MCF 10A (cell line): ENCODE measurements at regions not wholly inside any gene's neighbourhood (a gene's known extent, or its start where the extent isn't known, plus 50 kb on each side); places are given as distances from the start of the nearest gene placed in this dataset.

Experiments
- BruUV-seq: library from RNA; stranded (reverse); fragments of 400-500 nt; replicated peaks from 2 replicates; lab custom pipeline; 2021; lab: Mats Ljungman, UMichigan
- CTCF ChIA-PET: fragments of 300-600 bp; sonication (Branson Sonifier 250); formaldehyde crosslinking; extraction: SDS; loops from one replicate; lab custom pipeline; 2021; ENCODE audit warnings: antibody characterized with exemption, inconsistent platforms; lab: Yijun Ruan, JAX
- POLR2A ChIA-PET: fragments of 300-600, 350-650 bp; sonication (Branson Sonifier 250); formaldehyde crosslinking; extraction: SDS; loops from one replicate; lab custom pipeline; 2020; ENCODE audit warnings: antibody characterized with exemption, inconsistent platforms; lab: Yijun Ruan, JAX
- DNase-seq: peaks from one replicate; pipeline ENCODE4 v3.0.0-alpha.2; 2018; ENCODE audit not compliant: unreplicated experiment
- H3K27ac Mint-ChIP-seq: one replicate; pipeline ENCODE4 v1.8.0; 2022; ENCODE audit warnings: mild to moderate bottlenecking, low read depth, mixed read lengths; ENCODE audit not compliant: unreplicated experiment
- H3K27me3 Mint-ChIP-seq: one replicate; pipeline ENCODE4 v1.8.0; 2022; ENCODE audit warnings: mixed read lengths; ENCODE audit not compliant: insufficient read depth, unreplicated experiment
- H3K36me3 Mint-ChIP-seq: one replicate; pipeline ENCODE4 v1.8.0; 2022; ENCODE audit warnings: mild to moderate bottlenecking, moderate library complexity, mixed read lengths; ENCODE audit not compliant: insufficient read depth, unreplicated experiment
- H3K4me1 Mint-ChIP-seq: one replicate; pipeline ENCODE4 v1.8.0; 2022; ENCODE audit warnings: mixed read lengths; ENCODE audit not compliant: insufficient read depth, unreplicated experiment
- H3K4me3 Mint-ChIP-seq: one replicate; pipeline ENCODE4 v1.8.0; 2022; ENCODE audit warnings: mild to moderate bottlenecking, moderate library complexity, mixed read lengths; ENCODE audit not compliant: unreplicated experiment
- H3K9me3 Mint-ChIP-seq: one replicate; pipeline ENCODE4 v1.8.0; 2022; ENCODE audit warnings: mixed read lengths; ENCODE audit not compliant: unreplicated experiment
- CTCF ChIP-seq: fragments of 200-600 bp; IDR thresholded peaks from one replicate; pipeline ENCODE4 v1.8.0; 2022; ENCODE audit warnings: antibody characterized with exemption, mild to moderate bottlenecking; ENCODE audit not compliant: unreplicated experiment
- intact Hi-C: fragments of 100-400 bp; cut with micrococcal nuclease; formaldehyde crosslinking; loops from 2 replicates; pipeline ENCODE4 v1.14.1; 2022

GRCh38 chr16:6634151-6634550 is 698.5 kb upstream of the RBFOX1 start:
- no TSS peak for BruUV-seq
- peaks cover 16% of the 10 kb centered on the region for H3K9me3 Mint-ChIP-seq
- intact Hi-C loops: no loop called here
- ChIA-PET CTCF (no interaction called here), POLR2A (no interaction called here)
- TF ChIP-seq CTCF: no peak
- no peak overlapping the region for H3K27ac Mint-ChIP-seq
- H3K4me1 Mint-ChIP-seq: no peaks in the 10 kb centered on the region
- no peaks in the 10 kb centered on the region for H3K27me3 Mint-ChIP-seq
- H3K36me3 Mint-ChIP-seq: peaks cover 4% of the 10 kb centered on the region
- DNase-seq: no peak
- no peak overlapping the region for H3K4me3 Mint-ChIP-seq

GRCh38 chr16:6633456-6633855 is 699.2 kb upstream of the RBFOX1 start:
- intact Hi-C loops: no loop called here
- Mint-ChIP-seq H3K9me3 (peaks cover 16% of the 10 kb centered on the region), H3K27ac (no peak overlapping the region), H3K4me3 (no peak overlapping the region), H3K36me3 (no peaks in the 10 kb centered on the region), H3K27me3 (no peaks in the 10 kb centered on the region), H3K4me1 (no peaks in the 10 kb centered on the region)
- CTCF ChIA-PET: no interaction called here
- BruUV-seq: no TSS peak
- no peak for TF ChIP-seq CTCF
- POLR2A ChIA-PET: no interaction called here
- DNase-seq: no peak

GRCh38 chr16:6629110-6629509 is 703.5 kb upstream of the RBFOX1 start:
- Mint-ChIP-seq H3K9me3 (peaks cover 33% of the 10 kb centered on the region), H3K27ac (no peak overlapping the region), H3K36me3 (no peaks in the 10 kb centered on the region), H3K27me3 (no peaks in the 10 kb centered on the region), H3K4me3 (no peak overlapping the region), H3K4me1 (no peaks in the 10 kb centered on the region)
- CTCF ChIA-PET: interaction anchor here (0.6 to 1.0 kb wide), 5 partner anchors 11 to 1001 kb away, joined by 3 to 4 read pairs (median 4); no protein-coding TSS in a partner anchor
- TF ChIP-seq CTCF: no peak
- intact Hi-C loops: no loop called here
- POLR2A ChIA-PET: no interaction called here
- no TSS peak for BruUV-seq
- DNase-seq: no peak

- no peak for TF ChIP-seq CTCF
- Mint-ChIP-seq H3K27me3 (no peaks in the 10 kb centered on the region), H3K27ac (no peak overlapping the region), H3K9me3 (peaks cover 29% of the 10 kb centered on the region), H3K4me3 (no peak overlapping the region), H3K36me3 (no peaks in the 10 kb centered on the region), H3K4me1 (no peaks in the 10 kb centered on the region)
- intact Hi-C loops: no loop called here
- ChIA-PET CTCF (interaction anchor here (1.1 kb wide), 1 partner anchor 17 kb away, joined by 5 read pairs; no protein-coding TSS in a partner anchor), POLR2A (interaction anchor here (0.6 to 0.7 kb wide), 2 partner anchors 34 to 49 kb away, joined by 3 read pairs; no protein-coding TSS in a partner anchor)
- no TSS peak for BruUV-seq
- DNase-seq: no peak
Observed at GRCh38 chr16:6625606-6626005, 707.0 kb upstream of the RBFOX1 start.
